GM18861 (cell line): ENCODE measurements at regions not wholly inside any gene's neighbourhood (a gene's known extent, or its start where the extent isn't known, plus 50 kb on each side); places are given as distances from the start of the nearest gene placed in this dataset.
"Not testable (repeated sequence)": the region's sequence is repeated elsewhere in the genome, so short reads cannot be mapped to it uniquely, and the experiment has no call there.

Source experiments
- ATAC-seq: cut with Tn5 transposase; IDR thresholded peaks from one replicate; pipeline ENCODE4 v1.9.1; 2021; ENCODE audit not compliant: unreplicated experiment

DNA sequence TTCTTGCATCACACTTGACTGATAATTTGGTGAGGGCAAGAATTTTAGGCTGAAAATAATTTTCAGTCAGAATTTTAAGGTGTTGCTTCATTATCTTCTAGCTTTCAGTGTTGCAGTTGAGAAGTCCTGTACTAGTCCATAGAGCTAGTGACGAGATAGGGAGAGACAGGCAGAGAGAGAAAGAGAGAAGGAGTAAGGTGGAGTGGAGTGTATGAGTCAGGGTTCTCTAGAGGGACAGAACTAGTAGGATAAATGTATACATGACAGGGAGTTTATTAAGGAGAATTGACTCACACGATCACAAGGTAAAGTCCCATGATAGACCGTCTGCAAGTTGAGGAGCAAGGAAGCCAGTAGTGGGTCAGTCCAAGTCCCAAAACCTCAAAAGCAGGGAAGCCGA is 127.2 kb downstream of the UTP18 start:
- ATAC-seq = no peak

DNA sequence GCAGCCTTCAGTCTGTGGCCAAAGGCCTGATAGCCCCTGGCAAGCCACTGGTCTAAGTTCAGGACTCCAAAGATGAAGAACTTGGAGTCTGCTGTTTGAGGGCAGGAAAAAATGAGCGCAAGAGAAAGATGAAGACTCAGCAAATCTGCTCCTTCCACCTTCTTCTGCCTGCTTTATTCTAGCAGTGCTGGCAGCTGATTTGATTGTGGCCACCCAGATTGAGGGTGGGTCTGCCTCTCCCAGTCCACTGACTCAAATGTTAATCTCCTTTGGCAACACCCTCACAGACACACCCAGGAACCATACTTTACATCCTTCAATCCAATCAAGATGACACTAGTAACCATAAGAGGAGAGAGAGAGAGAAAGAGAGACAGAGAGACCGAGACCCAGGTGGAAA is 127.6 kb downstream of the UTP18 start:
- no peak for ATAC-seq

DNA sequence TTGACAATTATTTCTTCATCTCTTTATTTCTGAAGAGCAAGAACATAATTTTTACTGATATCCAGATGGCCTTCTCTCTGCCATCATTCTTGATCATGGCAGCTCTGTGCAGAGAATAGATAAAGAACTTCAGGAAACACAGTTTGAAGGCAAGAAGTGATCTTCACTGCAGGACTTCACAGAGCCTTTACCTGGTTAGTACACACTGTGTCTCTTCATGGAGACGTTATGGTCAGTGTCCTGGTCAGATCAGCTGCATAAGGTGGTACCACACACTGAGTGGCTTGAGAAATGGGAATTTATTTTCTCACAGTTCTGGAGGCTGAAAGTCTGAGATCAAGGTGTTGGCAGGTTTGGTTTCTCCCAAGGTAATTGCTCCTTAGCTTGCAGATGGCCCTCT is 129.5 kb downstream of the UTP18 start:
- ATAC-seq = no peak

DNA sequence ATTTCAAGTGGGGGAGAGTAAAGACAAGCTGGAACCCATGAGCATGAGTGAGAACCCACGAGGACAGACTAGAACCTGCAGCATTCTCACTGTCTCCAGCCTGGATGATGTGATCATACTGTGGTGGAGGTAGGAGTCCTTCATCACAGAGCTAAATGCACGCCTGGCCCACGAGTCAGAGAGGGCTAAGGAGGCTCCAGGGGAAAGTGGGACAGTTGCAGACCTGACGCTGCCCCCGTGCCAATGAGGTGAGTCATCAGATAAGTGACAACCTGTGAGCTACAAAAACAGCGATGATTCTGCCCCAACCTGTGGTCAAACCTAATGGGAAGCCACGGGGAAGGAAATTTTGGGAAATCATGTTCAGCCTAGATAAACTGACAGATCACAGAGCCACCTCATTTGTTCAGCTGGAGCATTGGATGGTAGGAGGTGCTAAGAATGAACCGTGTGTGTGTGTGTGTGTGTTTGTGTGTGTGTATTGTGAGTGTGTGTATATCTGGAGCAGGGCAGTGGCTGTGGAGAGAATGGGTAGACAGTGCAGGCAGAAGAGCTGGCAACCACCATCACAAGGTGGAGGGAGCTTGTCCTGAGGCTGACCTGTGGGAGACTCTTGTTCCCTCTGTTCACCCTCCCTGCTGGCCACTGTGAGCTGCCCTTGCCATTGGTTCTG is 131.8 kb downstream of the UTP18 start:
- ATAC-seq = no peak

DNA sequence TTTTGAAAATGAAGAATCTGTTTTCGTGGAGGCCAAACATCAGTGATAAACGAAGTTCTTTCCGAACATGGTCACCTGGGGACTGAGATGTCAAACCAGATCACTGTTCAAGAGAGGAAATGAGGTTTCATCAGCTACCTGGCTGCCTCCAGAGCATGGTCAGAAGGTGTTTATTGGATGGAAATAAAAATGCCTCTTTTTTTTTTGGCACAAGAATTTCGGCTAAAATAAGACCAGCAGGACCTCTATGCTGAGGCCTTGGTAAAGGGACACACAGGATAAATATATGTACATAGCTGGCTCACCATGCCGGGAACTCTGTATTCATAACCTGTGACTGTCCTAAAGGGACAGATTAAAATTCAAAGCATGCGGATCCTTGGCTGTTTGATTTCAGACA is 135.3 kb downstream of the UTP18 start:
- ATAC-seq = no peak

DNA sequence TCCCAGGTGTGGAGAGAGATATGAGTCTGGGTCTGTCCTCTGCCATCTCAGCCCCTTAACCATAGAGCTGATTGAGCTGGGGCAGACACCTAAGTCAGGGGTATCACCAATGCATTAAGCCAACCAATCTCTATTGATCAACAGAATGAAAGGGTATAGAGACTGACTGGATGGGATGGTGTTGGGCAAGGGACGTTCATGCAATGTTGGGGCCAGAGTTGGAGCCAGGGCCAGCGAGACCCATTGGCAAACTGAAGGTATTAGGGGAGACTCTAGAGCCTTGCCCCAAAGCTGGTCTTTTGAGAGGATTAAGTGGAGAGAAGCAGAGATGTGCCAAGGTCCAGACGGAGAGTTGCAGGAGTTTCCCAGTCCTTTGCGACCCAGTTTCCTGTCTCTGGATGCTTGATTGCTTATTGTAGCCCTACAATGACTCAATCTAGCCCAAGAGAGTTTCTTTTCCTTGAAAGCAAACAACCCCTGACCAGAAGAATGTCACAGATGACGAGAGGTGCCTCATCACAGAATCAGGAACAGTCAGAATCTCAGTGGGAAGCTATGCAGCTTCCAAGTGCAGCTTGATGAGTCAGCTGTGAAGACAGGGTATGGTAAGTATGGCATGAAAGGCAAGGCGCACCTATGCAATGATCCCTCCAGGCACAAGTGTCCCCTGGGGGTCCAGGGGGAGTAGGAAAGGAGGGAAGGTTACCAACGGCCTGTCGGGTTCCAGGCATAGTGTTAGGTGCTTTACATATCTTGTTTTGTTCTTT is 137.2 kb downstream of the UTP18 start:
- no peak for ATAC-seq

DNA sequence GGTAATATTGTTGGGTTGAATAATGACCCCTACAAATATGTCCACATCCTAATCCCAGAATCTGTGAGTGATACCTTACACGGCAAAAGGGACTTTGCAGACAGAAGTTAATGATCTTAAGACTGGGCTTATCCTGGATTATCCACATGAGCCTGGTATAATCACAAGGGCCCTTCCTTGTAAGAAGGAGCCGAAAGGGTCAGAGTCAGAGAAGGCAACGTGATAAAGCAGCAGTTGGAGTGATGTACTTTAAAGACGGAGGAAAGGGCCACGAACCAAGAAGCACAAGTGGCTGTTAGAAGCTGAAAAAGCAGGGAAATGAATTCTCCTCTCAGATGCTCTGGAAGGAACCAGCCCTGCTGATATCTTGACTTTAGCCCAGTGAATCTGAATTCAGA is 137.8 kb downstream of the UTP18 start:
- no peak for ATAC-seq

DNA sequence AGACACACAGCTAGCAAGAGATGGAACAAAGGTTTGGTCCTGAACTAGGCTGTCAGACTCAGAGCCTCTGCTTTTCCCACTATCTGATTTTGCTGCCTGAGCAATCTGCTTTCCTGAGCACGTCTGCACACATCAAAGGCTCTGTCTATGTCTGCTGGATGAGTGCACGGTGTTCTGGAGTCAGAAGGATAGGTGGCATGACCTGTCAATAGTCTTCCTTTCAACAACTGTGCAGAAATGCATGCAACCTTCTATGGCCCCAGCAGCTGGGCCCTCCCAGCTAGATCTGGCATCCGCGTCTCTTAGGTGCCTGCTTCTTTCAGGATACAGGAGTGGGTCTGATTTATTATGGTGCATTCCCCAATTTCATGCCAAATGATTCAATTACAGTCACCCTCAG is 138.3 kb downstream of the UTP18 start:
- no peak for ATAC-seq

DNA sequence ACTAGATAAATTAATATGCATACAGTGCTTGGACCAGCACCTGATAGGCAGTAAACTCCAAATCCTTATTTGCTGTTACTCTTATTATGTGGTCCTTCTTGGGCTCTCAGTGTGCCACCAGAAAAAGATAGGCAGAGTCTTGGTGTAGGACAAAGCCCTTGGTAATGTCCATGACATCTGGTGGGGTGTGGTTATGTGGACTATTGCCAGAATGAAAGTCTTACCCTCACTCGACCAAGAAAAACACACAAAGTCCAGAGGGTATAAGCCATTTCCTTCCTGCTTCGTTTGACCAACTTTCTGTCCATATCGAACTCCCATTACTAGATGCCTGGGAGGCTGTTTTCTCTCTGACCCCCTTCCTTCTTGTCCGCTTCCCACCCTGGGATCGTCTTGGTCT is 140.9 kb downstream of the UTP18 start:
- no peak for ATAC-seq

DNA sequence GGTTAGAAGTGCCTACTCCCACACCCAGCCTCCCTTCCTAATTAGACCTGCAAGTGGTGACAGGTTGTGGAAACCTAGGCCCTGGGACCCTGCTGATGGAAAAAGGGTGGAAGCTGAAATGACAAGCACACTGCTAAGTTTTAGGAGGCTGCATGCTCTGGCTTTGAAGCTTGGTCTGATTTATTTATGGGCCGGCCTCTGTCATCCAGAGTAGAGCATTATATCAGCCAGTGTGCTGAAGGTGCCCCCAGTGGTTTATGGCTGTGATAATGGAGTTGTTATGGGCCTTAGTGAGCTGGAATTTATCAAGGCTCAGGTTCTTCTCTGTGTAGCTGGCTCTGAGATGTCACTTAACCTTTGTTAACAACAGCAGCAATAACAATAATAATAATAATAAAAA is 142.6 kb downstream of the UTP18 start:
- ATAC-seq = no peak

DNA sequence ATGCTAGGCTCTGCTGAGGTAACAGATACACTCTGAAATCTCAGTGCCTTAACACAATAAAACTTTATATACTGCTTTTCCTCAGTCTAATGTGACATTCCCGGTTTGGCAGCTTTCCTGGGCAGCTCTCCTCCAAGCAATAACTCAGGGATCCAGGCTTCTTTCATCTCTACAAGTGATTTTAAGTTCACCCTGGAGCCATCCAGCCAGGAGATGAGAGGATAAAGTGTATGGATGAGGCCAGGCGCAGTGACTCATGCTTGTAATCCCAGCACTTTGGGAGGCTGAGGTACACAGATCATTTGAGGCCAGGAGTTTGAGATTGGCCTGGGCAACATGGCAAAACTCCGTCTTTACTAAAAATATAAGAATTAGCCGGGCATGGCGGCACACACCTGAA is 147.2 kb downstream of the UTP18 start:
- no peak for ATAC-seq

DNA sequence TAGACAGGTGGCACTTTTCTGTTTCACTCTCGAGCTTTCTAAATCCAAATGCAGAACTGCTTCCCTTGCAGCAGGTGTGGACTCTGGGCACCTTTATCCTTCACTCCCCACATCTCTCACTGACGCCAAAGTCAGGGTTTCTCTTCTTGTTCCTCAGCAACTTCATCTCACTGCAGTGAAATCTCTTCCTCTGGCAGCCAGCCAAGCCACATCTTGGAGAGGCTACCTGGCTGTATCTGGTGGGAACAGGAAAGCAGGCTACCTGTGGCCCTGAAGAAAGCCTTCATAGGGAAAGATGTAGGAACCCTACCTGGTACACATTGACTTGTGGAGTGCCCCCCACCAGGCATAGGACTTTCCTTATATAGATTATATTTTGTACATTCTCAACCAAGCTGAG is 159.1 kb downstream of the UTP18 start:
- ATAC-seq = no peak

DNA sequence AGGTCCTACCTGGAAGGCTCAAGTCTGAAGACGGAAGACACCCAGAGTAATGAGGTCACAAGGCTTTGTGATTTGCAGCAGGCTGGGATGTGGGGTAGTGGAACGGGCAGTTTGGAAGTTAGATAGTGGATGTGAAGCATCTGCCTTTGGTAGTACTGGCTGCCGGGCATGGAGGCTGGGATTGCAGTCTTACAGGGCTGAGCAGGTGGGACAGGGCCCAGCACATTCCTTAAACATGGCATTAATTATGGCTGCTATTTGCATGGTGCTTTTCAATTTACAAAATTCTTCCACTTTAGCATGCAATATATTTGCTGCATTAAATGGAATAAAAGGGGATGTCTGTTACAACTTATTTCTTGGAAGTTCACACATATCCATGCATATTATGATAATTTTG is 161.2 kb downstream of the UTP18 start:
- no peak for ATAC-seq

DNA sequence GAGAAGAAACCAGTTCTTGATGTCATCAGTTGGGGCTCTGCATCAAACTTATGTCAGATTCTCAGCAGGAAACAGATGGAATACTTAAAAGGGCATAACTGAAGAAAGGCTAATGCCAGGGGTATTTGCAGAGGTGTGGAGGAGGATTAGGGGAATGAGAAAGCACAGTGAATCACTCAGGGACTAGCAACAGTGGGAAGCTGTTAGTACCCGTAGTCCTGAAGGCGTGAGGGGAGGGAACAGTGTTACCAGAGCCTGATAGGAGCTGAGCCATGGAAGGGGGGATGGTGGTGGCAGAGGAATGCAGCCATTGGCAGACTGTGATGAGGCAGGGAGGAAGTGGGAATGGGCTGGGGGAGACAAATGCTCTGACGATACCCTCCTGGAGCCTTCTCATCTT is 162.3 kb downstream of the UTP18 start:
- ATAC-seq = no peak

DNA sequence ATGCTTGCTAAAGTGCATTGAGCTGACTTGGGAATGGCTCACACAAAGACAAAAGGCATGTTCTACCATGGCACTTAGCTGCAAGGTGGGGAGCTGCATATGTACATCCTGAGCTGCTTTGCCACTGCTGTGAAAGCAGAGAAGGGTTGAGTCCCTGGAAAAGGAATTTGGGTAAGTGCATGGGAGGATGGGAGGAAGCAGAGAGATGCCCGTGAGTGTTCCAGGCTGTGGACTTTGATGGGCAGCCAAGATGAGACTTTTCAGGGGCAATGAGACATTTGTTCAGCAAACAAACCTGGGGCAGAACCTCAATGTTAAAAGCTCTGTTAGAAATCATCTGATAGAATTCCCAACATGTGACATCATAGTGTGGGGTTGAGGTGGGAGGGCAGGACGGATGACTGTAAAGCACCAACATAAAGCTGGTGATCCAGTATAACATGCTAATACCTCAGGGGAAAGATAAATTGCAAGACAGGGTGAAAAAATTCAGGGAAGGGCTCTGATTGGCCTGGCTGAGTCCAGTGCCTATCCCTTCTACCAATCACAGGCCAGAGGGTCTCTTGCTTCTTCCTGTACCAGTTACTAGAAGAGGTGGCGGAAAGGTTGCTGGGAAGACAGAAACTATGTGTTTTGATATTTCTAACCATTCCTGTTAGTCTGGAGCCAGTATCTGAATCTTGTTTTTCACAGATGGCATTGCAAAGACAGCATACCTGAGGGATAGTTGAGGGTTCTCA is 163.2 kb downstream of the UTP18 start:
- no peak for ATAC-seq

DNA sequence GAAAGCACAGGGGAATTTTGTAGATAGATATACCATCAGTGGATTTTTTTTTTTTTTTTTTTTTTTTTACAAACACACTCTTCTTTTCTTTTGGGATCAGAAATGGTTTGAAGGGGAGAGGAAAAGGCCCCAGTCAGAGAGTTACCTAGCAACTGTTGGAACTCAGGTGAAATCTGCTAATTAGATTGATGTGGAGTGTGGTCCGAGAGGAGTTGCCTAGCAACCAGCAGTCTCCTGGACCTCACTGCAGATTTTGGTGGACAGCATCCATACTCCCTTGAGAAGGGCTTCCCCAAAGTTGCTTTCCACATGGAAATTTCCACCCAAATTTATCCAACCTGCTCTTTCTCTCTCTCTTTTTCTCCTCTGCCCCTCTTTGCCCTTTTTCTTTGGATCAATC is 165.4 kb downstream of the UTP18 start:
- ATAC-seq = no peak

DNA sequence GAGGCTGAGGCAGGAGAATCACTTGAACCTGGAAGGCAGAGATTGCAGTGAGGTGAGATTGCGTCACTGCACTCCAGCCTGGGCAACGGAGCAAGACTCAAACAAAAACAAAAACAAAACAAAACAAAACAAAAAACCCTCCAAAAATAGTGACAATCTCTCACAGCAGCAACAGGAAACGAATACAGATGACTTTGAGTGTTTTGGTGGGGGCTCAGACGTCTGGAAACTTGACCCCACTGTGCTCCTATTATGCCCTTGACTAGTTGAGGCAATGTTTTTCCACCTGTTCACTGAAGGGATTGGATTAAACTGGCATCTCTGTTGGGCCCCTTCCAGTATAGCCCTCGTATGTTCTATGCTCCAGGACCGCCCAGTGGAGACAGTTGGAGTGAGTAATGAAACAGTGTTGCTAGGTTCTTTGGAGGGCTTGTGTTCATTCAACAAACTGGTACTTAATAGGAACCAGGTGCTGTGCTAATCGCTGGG is 167.0 kb downstream of the UTP18 start:
- ATAC-seq = no peak

DNA sequence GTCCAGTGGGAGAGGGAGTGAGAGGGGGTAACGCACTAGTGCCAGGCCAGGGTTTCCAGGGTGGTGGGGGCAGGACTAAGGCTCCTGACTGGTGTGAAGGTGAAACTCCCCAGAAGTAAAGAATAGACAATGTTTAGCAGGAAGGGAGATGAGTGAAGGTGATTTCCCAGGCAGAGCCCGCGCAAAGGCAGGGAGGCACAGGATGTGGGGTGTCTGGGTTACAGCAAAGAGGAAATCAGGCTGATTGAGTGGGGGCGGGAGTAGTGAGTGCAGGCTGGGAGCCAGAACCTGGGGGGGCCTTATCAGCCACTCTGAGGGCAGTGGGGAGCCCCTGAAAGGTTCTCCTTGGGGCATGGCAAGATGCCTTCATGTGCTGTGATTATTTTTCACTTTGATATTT is 167.5 kb downstream of the UTP18 start:
- ATAC-seq = peak; percentile 70

DNA sequence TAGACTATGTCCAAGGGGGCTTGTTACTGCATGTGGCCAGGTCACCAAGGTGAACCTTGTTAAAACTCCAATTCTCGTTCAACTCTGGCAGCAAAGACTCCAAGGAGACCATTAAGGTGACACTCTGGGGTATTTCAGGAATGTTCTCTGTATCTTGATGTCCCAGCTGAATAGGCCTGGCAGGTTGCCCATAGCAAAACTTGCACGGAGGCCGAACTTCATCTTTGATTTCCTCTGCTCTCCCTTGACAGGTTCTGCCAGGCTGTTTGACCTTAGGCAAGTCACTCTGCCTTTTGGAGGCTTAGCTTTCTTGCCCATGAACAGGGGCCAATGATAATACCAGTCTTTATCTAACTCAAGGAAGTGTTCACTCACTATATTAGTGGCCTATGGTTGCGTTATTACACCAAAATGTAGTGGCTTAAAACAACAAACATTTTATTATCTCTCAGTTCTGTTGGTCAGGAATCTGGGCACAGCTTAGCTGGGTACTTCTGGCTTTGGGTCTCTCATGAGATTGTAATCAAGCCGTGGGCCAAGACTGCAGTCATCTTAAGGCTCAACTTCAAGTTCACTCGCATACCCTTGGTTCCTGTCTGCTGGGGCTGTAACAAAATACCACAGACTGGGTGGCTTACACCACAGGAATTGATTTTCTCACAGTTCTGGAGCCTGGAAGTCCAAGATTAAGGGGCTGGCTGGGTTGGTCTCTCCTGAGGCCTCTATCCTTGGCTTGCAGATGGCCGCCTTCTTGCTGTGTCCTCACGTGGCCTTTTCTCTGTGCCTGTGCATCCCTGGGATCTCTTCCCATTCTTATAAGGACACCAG is 168.5 kb downstream of the UTP18 start:
- no peak for ATAC-seq

DNA sequence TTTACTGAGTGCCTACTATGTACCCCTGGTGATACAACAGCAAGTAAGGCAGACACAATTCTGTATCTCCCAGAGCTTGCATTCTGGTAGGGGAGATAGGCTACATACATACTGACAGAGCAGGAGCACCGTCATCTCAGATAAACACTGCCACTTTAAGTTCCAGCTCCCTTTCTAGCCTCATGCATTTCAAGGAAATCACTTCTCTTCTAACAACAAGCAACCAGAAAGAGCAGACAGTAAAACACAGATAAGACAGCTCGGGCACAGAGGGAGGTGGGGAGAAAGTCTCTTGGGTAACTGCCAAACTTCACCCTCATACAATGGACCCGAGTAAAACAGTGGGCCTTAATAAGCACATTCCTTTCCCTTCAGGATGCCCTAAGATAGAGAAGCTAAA is 169.6 kb downstream of the UTP18 start:
- ATAC-seq = not testable (repeated sequence)

DNA sequence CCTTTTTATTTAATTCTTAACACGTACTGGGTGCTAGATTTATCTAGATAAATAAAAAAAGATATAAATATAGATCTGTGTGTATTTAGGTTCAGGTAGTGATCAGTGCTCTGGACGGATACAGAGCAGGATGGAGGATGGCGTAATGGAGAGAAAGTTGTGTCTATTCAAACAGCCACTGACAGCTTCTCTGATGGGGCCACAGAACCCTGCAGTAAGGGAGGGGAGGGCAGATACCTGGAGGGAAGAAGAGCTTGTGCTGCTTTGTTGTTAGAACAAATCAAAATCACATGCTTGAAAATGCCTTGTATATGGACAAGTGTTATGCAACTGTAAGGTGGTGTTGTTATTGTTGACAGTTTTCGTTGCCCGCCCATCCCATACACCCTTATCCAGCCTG is 170.2 kb downstream of the UTP18 start:
- ATAC-seq = no peak
